GM23338 (cell line): ENCODE measurements at regions not wholly inside any gene's neighbourhood (a gene's known extent, or its start where the extent isn't known, plus 50 kb on each side); places are given as distances from the start of the nearest gene placed in this dataset.

Source experiments
- ATAC-seq: fragments of 200-7000 bp; cut with Tn5 transposase; 3 replicates; pipeline ENCODE4 v1.9.1; 2020
- DNase-seq: peaks from one replicate; pipeline ENCODE4 v3.0.0-alpha.2; 2015; ENCODE audit warnings: low spot score
- H2AFZ ChIP-seq: fragments of 200-600 bp; sonication (generic); 2 replicates; pipeline ENCODE4 v1.8.0; 2016; ENCODE audit warnings: antibody characterized with exemption, mild to moderate bottlenecking, moderate library complexity
- H3F3A ChIP-seq: fragments of 200-600 bp; sonication (generic); replicated peaks from 2 replicates; pipeline ENCODE4 v1.8.0; 2017; ENCODE audit warnings: antibody characterized with exemption, mixed run types, low read depth
- H3K27ac ChIP-seq: fragments of 200-600 bp; sonication (generic); 2 replicates; pipeline ENCODE4 v1.6.1; 2016; ENCODE audit warnings: low read depth
- H3K27me3 ChIP-seq: fragments of 200-600 bp; sonication (generic); 2 replicates; pipeline ENCODE4 v1.8.0; 2016; ENCODE audit warnings: mild to moderate bottlenecking, mixed run types, moderate library complexity; ENCODE audit not compliant: insufficient read depth
- H3K36me3 ChIP-seq: fragments of 200-600 bp; sonication (generic); 2 replicates; pipeline ENCODE4 v1.8.0; 2016; ENCODE audit warnings: mild to moderate bottlenecking; ENCODE audit not compliant: insufficient read depth
- H3K4me1 ChIP-seq: fragments of 200-600 bp; sonication (generic); 2 replicates; pipeline ENCODE4 v1.8.0; 2016; ENCODE audit warnings: mild to moderate bottlenecking, moderate library complexity; ENCODE audit not compliant: insufficient read depth
- H3K4me2 ChIP-seq: fragments of 200-600 bp; sonication (generic); 2 replicates; pipeline ENCODE4 v1.7.1; 2017; ENCODE audit warnings: mixed run types
- H3K4me3 ChIP-seq: fragments of 200-600 bp; sonication (generic); 2 replicates; pipeline ENCODE4 v1.6.1; 2016; ENCODE audit warnings: mixed run types
- H3K79me2 ChIP-seq: fragments of 200-600 bp; sonication (generic); replicated peaks from 2 replicates; pipeline ENCODE4 v1.8.0; 2017; ENCODE audit warnings: mild to moderate bottlenecking; ENCODE audit not compliant: insufficient read depth
- H3K9me2 ChIP-seq: fragments of 200-600 bp; sonication (generic); 2 replicates; pipeline ENCODE4 v1.8.0; 2017; ENCODE audit not compliant: insufficient read depth
- H4K20me1 ChIP-seq: fragments of 200-600 bp; sonication (generic); replicated peaks from 2 replicates; pipeline ENCODE4 v1.8.0; 2017; ENCODE audit warnings: mild to moderate bottlenecking; ENCODE audit not compliant: insufficient read depth
- H3K27ac Mint-ChIP-seq: 2 replicates; pipeline ENCODE4 v1.8.0; 2020; ENCODE audit warnings: inconsistent platforms, mild to moderate bottlenecking, moderate library complexity, mixed read lengths
- H3K27me3 Mint-ChIP-seq: 3 replicates; pipeline ENCODE4 v1.8.0; 2022; ENCODE audit warnings: low read depth, mild to moderate bottlenecking, moderate library complexity, mixed read lengths, inconsistent platforms; ENCODE audit not compliant: insufficient read depth, poor library complexity
- H3K36me3 Mint-ChIP-seq: 3 replicates; pipeline ENCODE4 v1.8.0; 2021; ENCODE audit warnings: low read depth, mild to moderate bottlenecking, inconsistent platforms, moderate library complexity, mixed read lengths
- H3K4me1 Mint-ChIP-seq: 3 replicates; pipeline ENCODE4 v1.8.0; 2020; ENCODE audit warnings: mild to moderate bottlenecking, inconsistent platforms, mixed read lengths
- H3K4me3 Mint-ChIP-seq: 3 replicates; pipeline ENCODE4 v1.8.0; 2021; ENCODE audit warnings: moderate library complexity, mild to moderate bottlenecking, inconsistent platforms, mixed read lengths
- H3K9me3 Mint-ChIP-seq: 3 replicates; pipeline ENCODE4 v1.8.0; 2020; ENCODE audit warnings: moderate library complexity, mild to moderate bottlenecking, inconsistent platforms, mixed read lengths
- CREB1 ChIP-seq: fragments of 250-450 bp; sonication (Bioruptor Pico); IDR thresholded peaks from 2 replicates; pipeline ENCODE4 v1.5.0; 2020; ENCODE audit warnings: low read depth, mild to moderate bottlenecking, moderate library complexity
- EZH2 ChIP-seq: fragments of 200-600 bp; sonication (generic); IDR thresholded peaks from one replicate; pipeline ENCODE4 v1.8.0; 2017; ENCODE audit warnings: antibody characterized with exemption, mild to moderate bottlenecking, low read depth; ENCODE audit not compliant: unreplicated experiment
- EZH2phosphoT487 ChIP-seq: fragments of 200-600 bp; sonication (generic); IDR thresholded peaks from one replicate; pipeline ENCODE4 v1.8.1; 2018; ENCODE audit warnings: antibody characterized with exemption; ENCODE audit not compliant: unreplicated experiment
- JUNB ChIP-seq: IDR thresholded peaks from one replicate; pipeline ENCODE4 v1.6.1; 2016; ENCODE audit warnings: antibody characterized with exemption; ENCODE audit not compliant: unreplicated experiment
- NANOG ChIP-seq: IDR thresholded peaks from 2 replicates; pipeline ENCODE4 v1.6.1; 2016; ENCODE audit warnings: antibody characterized with exemption, borderline replicate concordance
- POLR2AphosphoS5 ChIP-seq: IDR thresholded peaks from 2 replicates; pipeline ENCODE4 v1.6.1; 2016; ENCODE audit warnings: antibody characterized with exemption, low read depth
- STAT1 ChIP-seq: IDR thresholded peaks from one replicate; pipeline ENCODE4 v1.6.1; 2016; ENCODE audit warnings: antibody characterized with exemption; ENCODE audit not compliant: unreplicated experiment
- ZNF114 ChIP-seq: fragments of 250-450 bp; sonication (Bioruptor Pico); IDR thresholded peaks from 2 replicates; pipeline ENCODE4 v1.5.0; 2020; ENCODE audit warnings: mild to moderate bottlenecking, moderate library complexity
- ZNF331 ChIP-seq: fragments of 250-450 bp; sonication (Bioruptor Pico); IDR thresholded peaks from 2 replicates; pipeline ENCODE4 v1.5.0; 2020; ENCODE audit warnings: low read depth, mild to moderate bottlenecking, moderate library complexity
- TF ChIP-seq, protein P1 (sequence below), 2 experiments: fragments of 200-600 bp in 1 of 2; sonication (generic) in 1 of 2; conservative IDR thresholded peaks; 2 replicates each; pipeline versions ENCODE4 v1.5.1 to v1.6.1; 2016 to 2017; ENCODE audit warnings: antibody characterized with exemption in 2 of 2, low read depth in 2 of 2, mild to moderate bottlenecking in 2 of 2, moderate library complexity in 1 of 2
- TF ChIP-seq, protein P2 (sequence below): IDR thresholded peaks from 2 replicates; pipeline ENCODE4 v1.6.1; 2016; ENCODE audit warnings: antibody characterized with exemption
- TF ChIP-seq, protein P3 (sequence below): IDR thresholded peaks from one replicate; pipeline ENCODE4 v1.6.1; 2018; ENCODE audit warnings: antibody characterized with exemption; ENCODE audit not compliant: unreplicated experiment
- TF ChIP-seq, protein P4 (sequence below): fragments of 250-450 bp; sonication (Bioruptor Pico); IDR thresholded peaks from 2 replicates; pipeline ENCODE4 v1.5.0; 2020; ENCODE audit warnings: mild to moderate bottlenecking, moderate library complexity

DNA sequence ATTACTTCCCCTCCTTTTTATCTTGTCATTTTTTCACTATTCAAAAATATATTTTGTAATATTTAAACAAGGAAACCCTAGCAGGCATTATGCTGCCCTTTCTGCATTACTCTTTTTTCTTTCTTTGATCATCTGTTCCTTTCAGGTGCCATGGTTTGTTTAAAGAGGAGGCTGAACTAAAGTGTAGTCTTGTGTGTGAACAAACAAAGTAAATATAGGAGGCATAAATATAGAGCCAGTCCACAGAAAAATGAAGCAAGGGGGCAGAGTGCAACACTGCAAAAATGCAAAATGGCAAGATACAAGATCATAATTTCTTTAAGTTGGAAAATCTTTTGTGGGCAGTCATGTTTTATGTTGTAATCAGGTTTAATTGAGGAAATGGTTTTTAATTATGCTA, 947.3 kb upstream of the COX7C start:
- H4K20me1 ChIP-seq: no peaks in the 10 kb centered on the region
- no peaks in the 10 kb centered on the region for H3K27me3 Mint-ChIP-seq
- no peaks in the 10 kb centered on the region for H3K9me3 Mint-ChIP-seq
- H3K27ac Mint-ChIP-seq: peak overlapping the region; percentile 9; the same call in 1 of the 2 replicates
- H3K4me3 Mint-ChIP-seq: no peak overlapping the region
- DNase-seq (no peak), ATAC-seq (no peak)
- peaks cover 4% of the 10 kb centered on the region; the same call in 2 of the 3 replicates for H3K4me1 Mint-ChIP-seq
- H3K36me3 Mint-ChIP-seq: no peaks in the 10 kb centered on the region
- H3K4me2 ChIP-seq: no peak overlapping the region
- H3K27me3 ChIP-seq: no peaks in the 10 kb centered on the region
- no peaks in the 10 kb centered on the region for H3K79me2 ChIP-seq
- no peaks in the 10 kb centered on the region; the same call in 1 of the 2 replicates for H3K9me2 ChIP-seq
- H3K27ac ChIP-seq: no peak overlapping the region
- H3K4me1 ChIP-seq: no peaks in the 10 kb centered on the region
- no peak for TF ChIP-seq CREB1 (CRISPR knock-in tag)
- TF ChIP-seq ZNF114 (CRISPR knock-in tag): no peak
- TF ChIP-seq POLR2AphosphoS5: no peak
- TF ChIP-seq ZNF331 (CRISPR knock-in tag): no peak
- TF ChIP-seq, protein P1, sequence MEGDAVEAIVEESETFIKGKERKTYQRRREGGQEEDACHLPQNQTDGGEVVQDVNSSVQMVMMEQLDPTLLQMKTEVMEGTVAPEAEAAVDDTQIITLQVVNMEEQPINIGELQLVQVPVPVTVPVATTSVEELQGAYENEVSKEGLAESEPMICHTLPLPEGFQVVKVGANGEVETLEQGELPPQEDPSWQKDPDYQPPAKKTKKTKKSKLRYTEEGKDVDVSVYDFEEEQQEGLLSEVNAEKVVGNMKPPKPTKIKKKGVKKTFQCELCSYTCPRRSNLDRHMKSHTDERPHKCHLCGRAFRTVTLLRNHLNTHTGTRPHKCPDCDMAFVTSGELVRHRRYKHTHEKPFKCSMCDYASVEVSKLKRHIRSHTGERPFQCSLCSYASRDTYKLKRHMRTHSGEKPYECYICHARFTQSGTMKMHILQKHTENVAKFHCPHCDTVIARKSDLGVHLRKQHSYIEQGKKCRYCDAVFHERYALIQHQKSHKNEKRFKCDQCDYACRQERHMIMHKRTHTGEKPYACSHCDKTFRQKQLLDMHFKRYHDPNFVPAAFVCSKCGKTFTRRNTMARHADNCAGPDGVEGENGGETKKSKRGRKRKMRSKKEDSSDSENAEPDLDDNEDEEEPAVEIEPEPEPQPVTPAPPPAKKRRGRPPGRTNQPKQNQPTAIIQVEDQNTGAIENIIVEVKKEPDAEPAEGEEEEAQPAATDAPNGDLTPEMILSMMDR (conservative IDR thresholded peaks at IDR 0.05; ENCODE audit: low read depth in 2 of 2): no peak
- TF ChIP-seq, protein P2, sequence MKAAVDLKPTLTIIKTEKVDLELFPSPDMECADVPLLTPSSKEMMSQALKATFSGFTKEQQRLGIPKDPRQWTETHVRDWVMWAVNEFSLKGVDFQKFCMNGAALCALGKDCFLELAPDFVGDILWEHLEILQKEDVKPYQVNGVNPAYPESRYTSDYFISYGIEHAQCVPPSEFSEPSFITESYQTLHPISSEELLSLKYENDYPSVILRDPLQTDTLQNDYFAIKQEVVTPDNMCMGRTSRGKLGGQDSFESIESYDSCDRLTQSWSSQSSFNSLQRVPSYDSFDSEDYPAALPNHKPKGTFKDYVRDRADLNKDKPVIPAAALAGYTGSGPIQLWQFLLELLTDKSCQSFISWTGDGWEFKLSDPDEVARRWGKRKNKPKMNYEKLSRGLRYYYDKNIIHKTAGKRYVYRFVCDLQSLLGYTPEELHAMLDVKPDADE: no peak
- no peak for TF ChIP-seq STAT1
- no peak for TF ChIP-seq NANOG
- TF ChIP-seq, protein P3, sequence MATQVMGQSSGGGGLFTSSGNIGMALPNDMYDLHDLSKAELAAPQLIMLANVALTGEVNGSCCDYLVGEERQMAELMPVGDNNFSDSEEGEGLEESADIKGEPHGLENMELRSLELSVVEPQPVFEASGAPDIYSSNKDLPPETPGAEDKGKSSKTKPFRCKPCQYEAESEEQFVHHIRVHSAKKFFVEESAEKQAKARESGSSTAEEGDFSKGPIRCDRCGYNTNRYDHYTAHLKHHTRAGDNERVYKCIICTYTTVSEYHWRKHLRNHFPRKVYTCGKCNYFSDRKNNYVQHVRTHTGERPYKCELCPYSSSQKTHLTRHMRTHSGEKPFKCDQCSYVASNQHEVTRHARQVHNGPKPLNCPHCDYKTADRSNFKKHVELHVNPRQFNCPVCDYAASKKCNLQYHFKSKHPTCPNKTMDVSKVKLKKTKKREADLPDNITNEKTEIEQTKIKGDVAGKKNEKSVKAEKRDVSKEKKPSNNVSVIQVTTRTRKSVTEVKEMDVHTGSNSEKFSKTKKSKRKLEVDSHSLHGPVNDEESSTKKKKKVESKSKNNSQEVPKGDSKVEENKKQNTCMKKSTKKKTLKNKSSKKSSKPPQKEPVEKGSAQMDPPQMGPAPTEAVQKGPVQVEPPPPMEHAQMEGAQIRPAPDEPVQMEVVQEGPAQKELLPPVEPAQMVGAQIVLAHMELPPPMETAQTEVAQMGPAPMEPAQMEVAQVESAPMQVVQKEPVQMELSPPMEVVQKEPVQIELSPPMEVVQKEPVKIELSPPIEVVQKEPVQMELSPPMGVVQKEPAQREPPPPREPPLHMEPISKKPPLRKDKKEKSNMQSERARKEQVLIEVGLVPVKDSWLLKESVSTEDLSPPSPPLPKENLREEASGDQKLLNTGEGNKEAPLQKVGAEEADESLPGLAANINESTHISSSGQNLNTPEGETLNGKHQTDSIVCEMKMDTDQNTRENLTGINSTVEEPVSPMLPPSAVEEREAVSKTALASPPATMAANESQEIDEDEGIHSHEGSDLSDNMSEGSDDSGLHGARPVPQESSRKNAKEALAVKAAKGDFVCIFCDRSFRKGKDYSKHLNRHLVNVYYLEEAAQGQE: no peak
- TF ChIP-seq JUNB: no peak
- TF ChIP-seq EZH2phosphoT487: no peak
- TF ChIP-seq, protein P4, sequence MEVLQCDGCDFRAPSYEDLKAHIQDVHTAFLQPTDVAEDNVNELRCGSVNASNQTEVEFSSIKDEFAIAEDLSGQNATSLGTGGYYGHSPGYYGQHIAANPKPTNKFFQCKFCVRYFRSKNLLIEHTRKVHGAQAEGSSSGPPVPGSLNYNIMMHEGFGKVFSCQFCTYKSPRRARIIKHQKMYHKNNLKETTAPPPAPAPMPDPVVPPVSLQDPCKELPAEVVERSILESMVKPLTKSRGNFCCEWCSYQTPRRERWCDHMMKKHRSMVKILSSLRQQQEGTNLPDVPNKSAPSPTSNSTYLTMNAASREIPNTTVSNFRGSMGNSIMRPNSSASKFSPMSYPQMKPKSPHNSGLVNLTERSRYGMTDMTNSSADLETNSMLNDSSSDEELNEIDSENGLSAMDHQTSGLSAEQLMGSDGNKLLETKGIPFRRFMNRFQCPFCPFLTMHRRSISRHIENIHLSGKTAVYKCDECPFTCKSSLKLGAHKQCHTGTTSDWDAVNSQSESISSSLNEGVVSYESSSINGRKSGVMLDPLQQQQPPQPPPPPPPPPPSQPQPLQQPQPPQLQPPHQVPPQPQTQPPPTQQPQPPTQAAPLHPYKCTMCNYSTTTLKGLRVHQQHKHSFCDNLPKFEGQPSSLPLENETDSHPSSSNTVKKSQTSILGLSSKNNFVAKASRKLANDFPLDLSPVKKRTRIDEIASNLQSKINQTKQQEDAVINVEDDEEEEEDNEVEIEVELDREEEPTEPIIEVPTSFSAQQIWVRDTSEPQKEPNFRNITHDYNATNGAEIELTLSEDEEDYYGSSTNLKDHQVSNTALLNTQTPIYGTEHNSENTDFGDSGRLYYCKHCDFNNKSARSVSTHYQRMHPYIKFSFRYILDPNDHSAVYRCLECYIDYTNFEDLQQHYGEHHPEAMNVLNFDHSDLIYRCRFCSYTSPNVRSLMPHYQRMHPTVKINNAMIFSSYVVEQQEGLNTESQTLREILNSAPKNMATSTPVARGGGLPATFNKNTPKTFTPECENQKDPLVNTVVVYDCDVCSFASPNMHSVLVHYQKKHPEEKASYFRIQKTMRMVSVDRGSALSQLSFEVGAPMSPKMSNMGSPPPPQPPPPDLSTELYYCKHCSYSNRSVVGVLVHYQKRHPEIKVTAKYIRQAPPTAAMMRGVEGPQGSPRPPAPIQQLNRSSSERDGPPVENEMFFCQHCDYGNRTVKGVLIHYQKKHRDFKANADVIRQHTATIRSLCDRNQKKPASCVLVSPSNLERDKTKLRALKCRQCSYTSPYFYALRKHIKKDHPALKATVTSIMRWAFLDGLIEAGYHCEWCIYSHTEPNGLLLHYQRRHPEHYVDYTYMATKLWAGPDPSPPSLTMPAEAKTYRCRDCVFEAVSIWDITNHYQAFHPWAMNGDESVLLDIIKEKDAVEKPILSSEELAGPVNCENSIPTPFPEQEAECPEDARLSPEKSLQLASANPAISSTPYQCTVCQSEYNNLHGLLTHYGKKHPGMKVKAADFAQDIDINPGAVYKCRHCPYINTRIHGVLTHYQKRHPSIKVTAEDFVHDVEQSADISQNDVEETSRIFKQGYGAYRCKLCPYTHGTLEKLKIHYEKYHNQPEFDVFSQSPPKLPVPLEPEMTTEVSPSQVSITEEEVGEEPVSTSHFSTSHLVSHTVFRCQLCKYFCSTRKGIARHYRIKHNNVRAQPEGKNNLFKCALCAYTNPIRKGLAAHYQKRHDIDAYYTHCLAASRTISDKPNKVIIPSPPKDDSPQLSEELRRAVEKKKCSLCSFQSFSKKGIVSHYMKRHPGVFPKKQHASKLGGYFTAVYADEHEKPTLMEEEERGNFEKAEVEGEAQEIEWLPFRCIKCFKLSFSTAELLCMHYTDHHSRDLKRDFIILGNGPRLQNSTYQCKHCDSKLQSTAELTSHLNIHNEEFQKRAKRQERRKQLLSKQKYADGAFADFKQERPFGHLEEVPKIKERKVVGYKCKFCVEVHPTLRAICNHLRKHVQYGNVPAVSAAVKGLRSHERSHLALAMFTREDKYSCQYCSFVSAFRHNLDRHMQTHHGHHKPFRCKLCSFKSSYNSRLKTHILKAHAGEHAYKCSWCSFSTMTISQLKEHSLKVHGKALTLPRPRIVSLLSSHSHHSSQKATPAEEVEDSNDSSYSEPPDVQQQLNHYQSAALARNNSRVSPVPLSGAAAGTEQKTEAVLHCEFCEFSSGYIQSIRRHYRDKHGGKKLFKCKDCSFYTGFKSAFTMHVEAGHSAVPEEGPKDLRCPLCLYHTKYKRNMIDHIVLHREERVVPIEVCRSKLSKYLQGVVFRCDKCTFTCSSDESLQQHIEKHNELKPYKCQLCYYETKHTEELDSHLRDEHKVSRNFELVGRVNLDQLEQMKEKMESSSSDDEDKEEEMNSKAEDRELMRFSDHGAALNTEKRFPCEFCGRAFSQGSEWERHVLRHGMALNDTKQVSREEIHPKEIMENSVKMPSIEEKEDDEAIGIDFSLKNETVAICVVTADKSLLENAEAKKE: no peak
- TF ChIP-seq EZH2: no peak
- no peak overlapping the region for H2AFZ ChIP-seq
- no peaks in the 10 kb centered on the region for H3F3A ChIP-seq
- no peaks in the 10 kb centered on the region for H3K36me3 ChIP-seq
- H3K4me3 ChIP-seq: no peak overlapping the region
